GM11168 (cell line): ENCODE measurements at regions not wholly inside any gene's neighbourhood (a gene's known extent, or its start where the extent isn't known, plus 50 kb on each side); places are given as distances from the start of the nearest gene placed in this dataset.
"Not testable (repeated sequence)": the region's sequence is repeated elsewhere in the genome, so short reads cannot be mapped to it uniquely, and the experiment has no call there.

Experiments
- in situ Hi-C: fragments of 300-500 bp; cut with MboI; formaldehyde crosslinking; loops from one replicate; pipeline ENCODE4 v1.12.0; 2022; ENCODE audit warnings: low sequenced_read_pairs; ENCODE audit not compliant: unreplicated experiment

DNA sequence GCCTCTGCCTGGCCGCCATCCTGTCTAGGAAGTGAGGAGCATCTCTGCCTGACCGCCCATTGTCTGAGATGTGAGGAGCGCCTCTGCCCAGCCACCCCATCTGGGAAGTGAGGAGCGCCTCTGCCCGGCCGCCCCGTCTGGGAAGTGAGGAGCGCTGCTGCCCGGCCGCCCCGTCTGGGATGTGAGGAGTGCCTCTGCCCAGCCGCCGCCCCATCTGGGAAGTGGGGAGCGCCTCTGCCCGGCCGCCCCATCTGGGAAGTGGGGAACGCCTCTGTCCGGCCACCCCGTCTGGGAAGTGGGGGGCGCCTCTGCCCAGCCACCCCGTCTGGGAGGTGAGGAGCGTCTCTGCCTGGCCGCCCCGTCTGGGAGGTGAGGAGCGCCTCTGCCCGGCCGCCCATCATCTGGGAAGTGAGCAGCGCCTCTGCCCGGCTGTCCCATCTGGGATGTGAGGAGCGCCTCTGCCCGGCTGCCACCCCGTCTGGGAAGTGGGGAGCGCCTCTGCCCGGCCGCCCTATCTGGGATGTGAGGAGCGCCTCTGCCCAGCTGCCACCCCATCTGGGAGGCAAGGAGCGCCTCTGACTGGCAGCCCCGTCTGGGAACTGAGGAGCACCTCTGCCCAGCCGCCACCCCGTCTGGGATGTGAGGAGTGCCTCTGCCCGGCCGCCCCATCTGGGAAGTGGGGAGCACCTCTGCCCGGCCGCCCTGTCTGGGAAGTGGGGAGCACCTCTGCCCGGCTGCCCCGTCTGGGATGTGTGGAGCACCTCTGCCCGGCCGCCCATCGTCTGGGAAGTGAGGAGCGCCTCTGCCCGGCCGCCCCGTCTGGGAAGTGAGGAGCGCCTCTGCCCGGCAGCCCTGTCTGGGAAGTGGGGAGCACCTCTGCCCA is 787.3 kb downstream of the PLA2G4A start:
- in situ Hi-C loops: not testable (repeated sequence)

DNA sequence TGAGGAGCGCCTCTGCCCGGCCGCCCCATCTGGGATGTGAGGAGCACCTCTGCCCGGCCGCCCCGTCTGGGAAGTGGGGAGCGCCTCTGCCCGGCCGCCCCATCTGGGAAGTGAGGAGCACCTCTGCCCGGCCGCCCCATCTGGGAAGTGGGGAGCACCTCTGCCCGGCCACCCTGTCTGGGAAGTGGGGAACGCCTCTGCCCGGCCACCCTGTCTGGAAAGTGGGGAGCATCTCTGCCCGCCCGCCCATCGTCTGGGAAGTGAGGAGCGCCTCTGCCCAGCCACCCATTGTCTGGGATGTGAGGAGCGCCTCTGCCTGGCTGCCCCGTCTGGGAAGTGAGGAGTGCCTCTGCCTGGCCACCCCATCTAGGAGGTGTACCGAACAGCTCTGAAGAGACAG is 788.1 kb downstream of the PLA2G4A start:
- in situ Hi-C loops: not testable (repeated sequence)

DNA sequence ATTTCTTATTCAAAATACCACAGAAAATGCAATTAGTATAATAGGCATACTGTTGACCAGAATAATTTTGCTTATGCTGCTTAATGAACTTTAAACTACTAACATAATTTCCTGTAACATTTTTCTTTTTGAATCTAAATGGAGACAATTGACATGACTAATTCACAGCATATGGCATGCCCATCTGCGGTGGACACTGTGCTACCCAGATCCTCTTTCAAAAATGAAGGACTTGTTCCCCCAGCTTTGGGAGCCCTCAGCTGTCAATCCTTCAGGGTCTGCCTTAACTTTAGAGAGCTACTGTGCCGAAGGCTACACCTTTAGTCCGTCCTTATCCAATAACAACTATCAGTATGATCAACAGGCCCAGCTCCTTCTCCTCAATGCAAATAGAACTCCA is 789.0 kb downstream of the PLA2G4A start:
- in situ Hi-C loops: no loop called here

DNA sequence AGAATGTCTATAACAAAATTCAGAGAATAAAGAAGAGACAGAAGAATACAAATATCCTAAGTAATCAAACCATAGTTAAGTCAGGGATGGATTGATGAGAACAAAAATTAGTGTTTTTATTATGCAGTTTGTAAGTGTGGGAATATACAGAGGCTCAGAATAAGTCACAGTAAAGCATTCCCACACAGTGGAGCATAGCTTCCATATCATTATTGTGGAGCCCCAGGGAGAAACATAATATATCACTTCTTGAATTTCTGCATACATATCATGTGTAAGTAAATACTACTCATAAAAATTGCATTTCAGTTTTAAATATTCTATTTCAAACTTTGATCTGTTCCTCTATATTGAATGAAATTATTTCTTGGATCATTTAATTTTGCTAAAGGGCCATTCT is 790.4 kb downstream of the PLA2G4A start:
- in situ Hi-C loops: no loop called here

DNA sequence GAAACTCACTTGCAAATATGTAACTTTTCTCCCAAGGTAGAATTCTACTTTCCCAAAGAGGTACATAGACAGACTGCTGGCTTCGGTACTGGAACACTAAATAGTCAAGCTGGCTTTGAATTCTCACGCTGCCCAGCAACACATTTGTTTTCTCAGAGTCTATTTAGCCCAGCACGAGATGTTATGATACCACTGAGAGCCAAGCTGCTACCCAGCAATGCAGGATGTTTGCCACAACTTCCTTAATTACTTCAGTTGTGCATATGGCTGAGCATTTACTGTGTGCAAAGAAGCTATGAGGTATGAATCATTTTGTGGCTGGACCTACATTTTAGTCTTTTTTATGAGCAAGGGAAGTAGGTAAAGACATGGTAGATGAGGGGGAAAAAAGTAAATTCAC is 793.2 kb downstream of the PLA2G4A start:
- in situ Hi-C loops: no loop called here

DNA sequence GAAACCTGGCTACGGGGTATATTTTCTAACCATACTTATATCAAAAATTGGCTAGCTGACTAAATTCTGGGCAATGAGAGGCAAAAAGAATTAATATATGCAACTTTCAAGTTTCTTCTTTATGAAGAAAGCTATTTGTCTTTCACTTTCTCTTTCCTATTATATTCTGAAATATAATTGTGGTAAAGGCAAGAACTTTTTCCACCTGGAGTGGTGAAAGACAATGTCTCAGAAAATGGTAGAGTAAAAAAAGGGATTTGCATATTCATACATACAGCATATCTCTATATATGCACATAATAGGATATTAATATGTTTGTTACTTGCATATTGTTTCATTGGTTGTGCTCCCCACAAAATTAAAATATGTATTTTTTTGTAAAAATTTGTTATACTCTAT is 793.8 kb downstream of the PLA2G4A start:
- in situ Hi-C loops: no loop called here

DNA sequence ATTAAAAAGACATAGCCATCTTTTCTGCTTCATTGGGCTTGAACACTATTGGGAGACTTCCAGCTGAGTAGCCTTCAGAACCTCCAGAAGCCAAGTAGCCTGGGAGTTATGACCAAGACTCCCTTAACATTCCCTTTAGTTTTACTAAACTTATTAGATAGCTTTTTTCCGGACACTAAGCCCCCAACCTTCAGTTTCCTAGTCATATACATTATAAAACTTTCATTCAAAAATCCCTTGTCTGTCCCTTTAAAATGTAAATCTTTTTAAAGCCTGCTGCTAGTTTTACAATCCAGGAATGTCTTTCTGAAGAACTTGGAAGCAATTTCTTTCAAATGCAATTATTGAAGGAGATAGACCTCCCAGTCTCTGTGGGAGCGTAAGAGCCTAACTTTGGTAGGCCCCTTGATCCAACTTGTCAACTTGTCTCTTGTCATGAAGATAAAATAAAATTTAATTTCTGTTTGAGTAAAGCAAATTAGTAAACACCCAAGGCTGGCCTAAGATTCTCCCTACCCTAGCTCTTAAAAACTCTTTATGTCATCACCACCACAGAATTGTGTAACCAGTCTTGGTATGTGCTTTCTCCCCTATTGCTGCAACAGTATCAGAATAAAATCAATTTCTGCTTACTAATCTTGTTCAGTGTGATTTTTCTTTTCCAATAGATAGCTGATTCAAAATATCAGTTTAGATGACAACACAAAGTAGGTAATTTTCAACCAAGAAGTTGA is 796.2 kb downstream of the PLA2G4A start:
- in situ Hi-C loops: no loop called here

DNA sequence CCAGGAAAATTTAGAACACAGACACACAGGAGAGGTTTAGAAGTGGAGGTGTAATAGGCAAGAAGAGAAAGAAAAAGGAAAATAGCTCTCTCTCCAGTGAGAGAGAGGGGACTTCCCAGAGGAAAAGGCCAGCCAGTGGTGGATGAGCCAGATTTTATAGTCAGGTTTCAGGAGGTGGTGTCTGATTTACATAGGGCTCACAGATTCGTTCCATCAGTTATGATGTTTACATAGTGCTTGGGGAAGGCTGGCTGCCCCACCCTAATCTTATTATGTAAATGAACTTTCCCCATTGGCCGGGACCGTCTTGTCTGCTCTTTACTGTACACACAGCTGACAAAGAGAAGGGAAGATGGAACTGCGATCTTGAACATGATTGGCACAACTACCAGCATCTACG is 797.3 kb downstream of the PLA2G4A start:
- in situ Hi-C loops: no loop called here

DNA sequence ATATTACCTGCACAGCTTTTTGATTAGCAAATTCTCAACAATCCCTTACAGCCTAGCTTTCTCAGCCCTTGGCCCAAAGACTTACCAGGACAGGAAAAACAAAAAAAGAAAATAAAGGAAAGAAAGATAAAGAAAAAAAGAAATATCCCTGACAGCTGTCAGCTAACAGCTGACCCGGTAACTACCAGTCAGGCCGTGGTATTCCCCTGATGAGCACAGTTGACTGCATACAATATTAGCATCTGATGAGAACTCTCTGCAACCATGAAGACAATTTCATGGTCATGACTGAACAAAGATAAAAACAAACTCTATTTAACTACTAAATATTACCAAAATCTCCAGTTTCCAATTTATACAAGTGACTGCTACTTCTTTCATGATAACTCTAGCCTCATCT is 798.8 kb downstream of the PLA2G4A start:
- in situ Hi-C loops: no loop called here

DNA sequence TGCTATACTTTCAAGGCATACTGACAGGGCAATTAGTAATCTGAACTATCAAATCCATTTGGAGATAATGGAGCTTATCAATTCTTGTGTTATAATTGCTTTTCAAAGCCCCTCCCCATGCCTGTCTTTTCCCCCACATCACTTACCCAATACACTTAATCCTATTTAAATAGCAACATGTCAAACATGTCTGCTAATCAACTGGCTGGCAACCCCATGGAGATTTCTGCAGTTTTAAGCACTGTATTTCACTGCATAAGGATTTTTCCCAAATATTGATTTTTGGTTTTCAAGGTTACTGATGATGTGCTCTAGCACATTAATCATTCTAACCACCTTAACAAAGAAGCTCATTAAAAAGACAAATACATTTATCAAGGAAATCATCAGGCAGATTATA is 800.3 kb downstream of the PLA2G4A start:
- in situ Hi-C loops: no loop called here

DNA sequence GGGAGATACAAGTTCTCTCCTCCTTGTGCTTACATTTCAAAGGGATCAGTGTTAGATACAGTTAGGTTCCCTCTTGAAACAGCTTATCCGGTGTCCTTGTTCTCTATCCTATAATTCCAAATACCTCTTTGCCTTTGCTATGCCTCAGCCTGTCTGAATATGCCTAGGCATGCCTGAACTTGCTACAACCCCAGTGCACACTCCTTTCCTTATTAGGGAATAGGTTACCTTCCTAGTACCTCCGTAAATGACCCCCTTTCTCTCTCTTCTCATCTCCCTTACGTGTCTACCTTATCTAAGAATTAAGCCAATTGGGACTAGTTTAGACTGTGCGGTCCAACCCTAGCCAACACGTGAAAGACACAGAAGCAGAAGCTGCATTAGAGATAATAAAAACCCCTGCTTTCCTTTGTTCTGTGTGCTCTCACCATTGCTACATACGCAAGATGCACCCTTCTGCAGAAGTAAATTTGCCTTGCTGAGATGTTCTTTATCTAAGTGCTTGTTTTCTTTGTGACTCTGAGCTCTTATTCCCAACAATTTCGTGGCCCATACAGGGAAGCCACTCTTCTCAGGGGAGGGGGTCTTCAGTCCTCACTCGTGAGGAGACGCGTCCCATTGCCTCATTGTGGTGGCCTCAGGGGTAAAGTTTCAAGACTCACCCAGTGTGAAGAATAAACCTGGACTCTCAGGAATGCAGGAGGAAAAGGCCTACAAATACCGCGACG is 802.1 kb downstream of the PLA2G4A start:
- in situ Hi-C loops: no loop called here

DNA sequence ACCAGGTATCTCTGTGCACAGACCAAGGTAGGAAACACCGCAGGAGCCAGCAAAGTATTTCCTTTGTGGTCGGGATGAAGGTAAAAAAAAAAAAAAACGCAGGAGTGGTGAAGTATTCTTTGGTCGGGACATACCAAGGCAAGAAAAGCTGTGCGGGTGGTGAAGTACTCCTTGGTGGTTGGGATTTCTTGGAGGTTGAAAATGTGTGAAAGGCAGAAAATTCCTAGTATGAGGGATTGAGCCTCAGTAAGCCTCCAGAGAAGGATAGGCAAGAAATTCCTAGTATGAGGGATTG is 802.6 kb downstream of the PLA2G4A start:
- in situ Hi-C loops: no loop called here

DNA sequence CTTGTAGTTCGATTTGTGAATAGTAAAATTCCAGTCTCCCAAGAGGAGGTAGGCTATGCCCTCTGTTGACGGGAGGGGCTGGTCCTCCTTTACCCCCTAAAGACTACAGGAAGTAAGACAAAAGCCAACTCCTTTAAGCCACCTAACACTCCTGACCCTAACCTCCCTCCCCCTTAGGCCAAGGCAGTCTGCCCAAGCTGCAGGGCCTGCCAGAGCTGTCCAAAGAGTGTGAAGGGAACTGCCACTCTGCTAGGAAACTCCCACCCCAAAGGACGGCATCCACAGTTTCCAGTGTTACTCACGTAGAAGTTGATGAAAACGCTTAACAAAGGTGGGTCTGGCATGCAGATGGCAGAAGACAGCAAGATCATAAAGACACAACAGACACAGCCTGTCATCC is 803.2 kb downstream of the PLA2G4A start:
- in situ Hi-C loops: no loop called here

DNA sequence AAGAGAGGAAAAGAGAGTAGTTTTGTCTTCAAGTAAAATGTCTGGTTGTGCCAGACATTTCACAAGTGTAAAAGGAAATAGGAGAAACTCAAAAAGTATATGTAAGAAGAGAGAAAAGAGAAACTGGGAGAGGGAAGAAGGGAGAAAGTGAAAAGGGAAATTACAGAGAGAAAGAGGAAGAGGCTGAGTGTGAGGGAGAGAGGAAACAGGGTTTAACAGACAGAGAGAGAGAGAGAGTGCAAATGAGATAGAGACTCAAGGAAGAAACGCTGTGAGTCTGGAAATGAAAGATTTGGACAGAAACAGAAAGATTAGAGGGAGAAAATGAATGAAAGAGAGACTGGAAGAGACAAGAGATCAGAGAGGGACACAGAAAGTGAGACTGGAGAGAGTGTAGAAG is 806.2 kb downstream of the PLA2G4A start:
- in situ Hi-C loops: no loop called here

DNA sequence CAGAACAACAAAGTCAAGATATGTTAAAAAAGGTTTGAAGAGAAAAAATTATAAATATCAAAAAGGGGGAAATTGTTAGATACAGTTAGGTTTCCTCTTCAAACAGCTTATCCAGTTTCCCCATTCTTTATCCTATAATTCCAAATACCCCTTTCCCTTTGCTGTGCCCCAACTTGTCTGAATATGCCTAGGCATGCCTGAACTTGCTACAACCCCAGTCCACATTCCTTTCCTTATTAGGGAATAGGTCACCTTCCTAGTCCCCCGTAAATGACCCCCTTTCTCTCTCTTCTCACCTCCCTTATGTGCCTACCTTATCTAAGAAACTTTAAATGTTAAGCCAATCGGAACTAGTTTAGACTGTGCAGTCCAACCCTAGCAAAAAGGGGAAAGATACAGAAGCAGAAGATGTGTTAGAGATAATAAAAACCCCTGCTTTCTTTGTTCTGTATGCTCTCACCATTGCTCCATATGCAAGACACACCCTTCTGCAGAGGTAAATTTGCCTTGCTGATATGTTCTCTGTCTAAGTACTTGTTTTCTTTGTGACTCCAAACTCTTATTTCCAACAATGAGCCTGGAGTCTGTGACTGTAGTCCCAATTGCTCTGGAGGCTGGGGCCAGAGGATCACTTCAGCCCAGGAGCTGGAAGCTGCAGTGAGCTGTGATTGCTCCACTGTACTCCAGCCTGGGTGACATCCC is 810.1 kb downstream of the PLA2G4A start:
- in situ Hi-C loops: no loop called here

DNA sequence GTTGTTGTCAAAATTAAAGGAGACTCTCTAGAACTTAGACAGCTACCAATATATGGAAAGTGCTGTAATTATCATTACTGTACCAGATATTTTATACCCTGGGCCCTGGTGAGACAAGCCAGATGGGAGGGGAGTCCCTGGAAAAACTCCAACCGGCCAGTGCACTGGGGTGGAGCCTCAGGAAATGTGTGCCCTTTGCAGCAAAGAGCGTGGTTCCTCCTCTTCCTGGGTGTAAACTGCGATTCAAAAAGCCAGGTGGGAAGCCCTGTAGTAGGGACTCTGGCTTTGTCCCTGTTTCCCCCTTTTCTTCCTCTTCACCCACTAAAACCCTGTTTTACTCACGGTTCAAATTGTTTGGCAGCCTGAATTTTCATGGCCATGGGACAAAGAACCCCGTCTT is 812.3 kb downstream of the PLA2G4A start:
- in situ Hi-C loops: no loop called here

DNA sequence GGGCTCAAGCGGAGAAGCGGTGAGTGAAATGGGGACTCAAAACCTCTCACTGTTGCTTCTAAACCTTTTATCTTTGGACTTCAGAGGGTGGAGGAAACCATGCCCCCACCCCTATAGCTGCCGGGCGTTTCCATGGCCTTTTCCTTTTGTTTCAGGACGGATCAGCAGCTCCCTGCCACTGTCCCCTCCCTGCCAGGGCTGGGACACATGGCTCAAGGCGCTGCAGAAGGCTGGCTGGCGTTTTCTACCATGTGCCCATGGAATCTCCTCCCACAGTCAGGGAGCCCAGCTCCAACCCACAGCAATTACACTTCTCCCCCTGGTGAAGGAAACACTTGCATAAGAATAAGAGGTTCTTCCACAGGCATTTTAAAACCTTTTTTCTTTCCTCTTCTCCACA is 812.7 kb downstream of the PLA2G4A start:
- in situ Hi-C loops: no loop called here

DNA sequence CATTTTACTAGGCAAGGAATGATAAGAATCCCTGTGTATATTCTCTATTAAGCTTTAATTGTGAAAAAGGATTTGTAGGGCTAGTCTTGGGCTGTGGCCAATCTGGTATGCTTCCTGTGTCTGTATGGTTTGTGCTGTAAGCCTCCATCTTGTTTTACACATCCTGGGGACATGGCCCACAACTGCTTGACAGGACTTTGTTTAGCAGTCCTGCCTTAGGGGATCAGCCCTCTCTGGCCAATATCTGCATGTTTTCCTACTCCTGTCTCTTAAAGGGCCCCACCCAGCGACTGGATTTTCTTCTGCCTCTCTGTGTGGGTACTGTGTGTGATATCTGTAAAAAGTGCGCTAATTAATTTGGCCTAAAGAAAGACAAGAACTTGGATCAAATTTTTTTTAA is 813.2 kb downstream of the PLA2G4A start:
- in situ Hi-C loops: no loop called here

DNA sequence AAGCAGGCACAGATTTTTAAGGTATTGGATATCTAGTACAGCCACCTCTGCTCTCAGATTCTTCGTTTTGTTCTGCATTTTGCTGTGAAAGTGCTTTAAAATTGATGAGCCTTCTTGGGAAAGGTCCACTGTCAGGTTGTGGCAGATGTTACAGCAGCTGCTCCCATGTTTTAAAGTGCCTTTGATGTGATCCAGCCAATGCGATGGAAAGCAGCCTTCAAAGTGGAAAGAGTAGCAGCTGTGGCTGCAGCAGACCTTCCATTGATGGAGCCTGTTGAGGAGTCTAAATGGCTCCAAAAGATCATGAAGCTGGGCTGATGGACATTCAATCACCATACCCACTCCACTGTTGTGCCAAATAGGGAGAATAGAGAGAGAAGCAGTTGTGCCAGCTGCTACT is 816.9 kb downstream of the PLA2G4A start:
- in situ Hi-C loops: no loop called here

DNA sequence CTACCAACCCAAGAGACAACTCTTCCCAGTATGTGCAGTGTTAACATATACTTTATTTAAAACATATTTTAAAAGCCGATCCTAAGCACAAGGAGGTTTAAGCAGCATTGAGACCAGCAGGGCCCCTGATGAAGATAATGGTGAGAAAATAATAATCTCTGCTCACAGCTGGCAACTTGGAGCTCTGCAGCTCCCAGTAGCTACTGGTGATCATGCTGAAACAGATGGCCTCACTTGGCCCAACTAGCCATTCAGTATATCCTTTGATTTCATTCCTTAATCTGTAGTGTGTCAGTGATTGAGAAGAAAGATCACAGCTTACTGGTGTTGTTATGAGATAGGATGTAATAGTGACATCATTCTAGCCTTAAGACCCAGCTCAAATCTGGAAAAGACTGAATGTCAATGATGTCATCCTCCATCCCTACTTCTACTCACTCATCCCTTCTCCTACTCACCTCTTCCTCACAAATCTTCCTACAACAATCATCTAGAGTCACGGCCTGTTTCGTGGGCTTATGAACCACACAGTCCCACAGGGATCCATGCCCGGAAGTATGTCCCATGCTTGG is 817.9 kb downstream of the PLA2G4A start:
- in situ Hi-C loops: no loop called here
